Right atrium auricular region (tissue), 2 donors: ENCODE measurements at regions not wholly inside any gene's neighbourhood (a gene's known extent, or its start where the extent isn't known, plus 50 kb on each side); places are given as distances from the start of the nearest gene placed in this dataset.
A peak's percentile ranks its signal among the peaks of the same experiment; 100 is the strongest.

Source experiments
- DNase-seq: peaks from one replicate; pipeline ENCODE4 v3.0.0-alpha.2; 2019; ENCODE audit warnings: low spot score
- H3K27ac ChIP-seq, 2 donors: fragments of 200-600 bp; sonication (generic); 1 replicate in 1 of 2; 2 replicates in 1 of 2; pipeline ENCODE4 v1.5.1; 2016 to 2019
- H3K27me3 ChIP-seq, 2 donors: fragments of 200-600 bp; sonication (generic); one replicate each; pipeline versions ENCODE4 v1.5.1 to v1.6.0; 2017 to 2019
- H3K36me3 ChIP-seq: fragments of 200-600 bp; sonication (generic); one replicate; pipeline ENCODE4 v1.5.1; 2016
- H3K4me1 ChIP-seq, 2 donors: fragments of 200-600 bp; sonication (generic); one replicate each; pipeline versions ENCODE4 v1.5.1 to v1.6.0; 2017 to 2019
- H3K4me3 ChIP-seq, 2 donors: fragments of 200-600 bp; sonication (generic); 1 replicate in 1 of 2; 2 replicates in 1 of 2; pipeline ENCODE4 v1.5.1; 2017 to 2019; ENCODE audit warnings: mild to moderate bottlenecking in 1 of 2, moderate library complexity in 1 of 2
- H3K9me3 ChIP-seq, 2 donors: fragments of 200-600 bp; sonication (generic); one replicate each; pipeline ENCODE4 v1.5.1; 2019
- TF ChIP-seq, protein P1 (sequence below), 2 donors: fragments of 200-600 bp; sonication (generic); IDR thresholded peaks; one replicate each; pipeline ENCODE4 v1.5.1; 2019; ENCODE audit warnings: antibody characterized with exemption in 2 of 2

DNA sequence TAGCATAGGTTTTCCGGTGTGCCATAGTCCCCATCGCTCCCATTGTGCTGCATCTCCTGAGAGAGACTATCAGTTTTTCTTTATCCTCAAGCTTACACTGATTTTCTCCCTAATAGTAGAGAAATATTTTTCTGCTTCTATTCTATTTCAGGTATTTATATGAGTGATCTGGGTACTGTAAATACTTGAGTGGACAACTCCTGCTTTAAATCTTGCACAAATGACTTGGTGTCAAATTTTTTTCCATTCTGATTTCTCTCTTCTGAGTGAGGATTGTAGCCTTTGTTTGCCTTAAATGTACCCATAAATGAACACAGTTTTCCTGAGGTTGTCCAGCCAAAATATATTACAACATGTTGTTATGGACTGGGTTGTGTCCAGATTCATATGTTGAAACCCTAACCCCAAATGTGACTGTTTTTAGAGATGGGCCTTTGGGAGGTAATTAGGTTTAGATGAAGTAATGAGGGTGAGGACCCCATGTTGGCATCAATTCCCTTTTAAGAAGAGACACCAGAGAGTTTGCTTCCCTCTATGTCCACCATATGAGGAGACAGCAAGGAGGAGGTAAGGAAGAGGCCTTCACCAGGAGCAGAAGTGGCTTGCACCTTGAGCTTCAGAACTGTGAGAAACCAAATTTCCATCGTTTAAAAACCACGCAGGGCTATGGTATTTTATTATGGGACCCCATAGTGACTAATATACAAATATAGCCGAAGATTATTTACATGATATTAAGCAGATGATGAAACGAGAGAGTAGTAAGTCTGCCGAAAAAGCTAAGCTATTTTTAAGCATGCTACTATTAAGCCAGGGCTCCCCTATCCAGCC lies 336.4 kb upstream of the MPDZ start:
- H3K9me3 ChIP-seq = peaks cover 0 to 6% of the 10 kb centered on the region in 2 donors
- no peaks in the 10 kb centered on the region for H3K27me3 ChIP-seq
- H3K36me3 ChIP-seq = no peaks in the 10 kb centered on the region
- TF ChIP-seq, protein P1, sequence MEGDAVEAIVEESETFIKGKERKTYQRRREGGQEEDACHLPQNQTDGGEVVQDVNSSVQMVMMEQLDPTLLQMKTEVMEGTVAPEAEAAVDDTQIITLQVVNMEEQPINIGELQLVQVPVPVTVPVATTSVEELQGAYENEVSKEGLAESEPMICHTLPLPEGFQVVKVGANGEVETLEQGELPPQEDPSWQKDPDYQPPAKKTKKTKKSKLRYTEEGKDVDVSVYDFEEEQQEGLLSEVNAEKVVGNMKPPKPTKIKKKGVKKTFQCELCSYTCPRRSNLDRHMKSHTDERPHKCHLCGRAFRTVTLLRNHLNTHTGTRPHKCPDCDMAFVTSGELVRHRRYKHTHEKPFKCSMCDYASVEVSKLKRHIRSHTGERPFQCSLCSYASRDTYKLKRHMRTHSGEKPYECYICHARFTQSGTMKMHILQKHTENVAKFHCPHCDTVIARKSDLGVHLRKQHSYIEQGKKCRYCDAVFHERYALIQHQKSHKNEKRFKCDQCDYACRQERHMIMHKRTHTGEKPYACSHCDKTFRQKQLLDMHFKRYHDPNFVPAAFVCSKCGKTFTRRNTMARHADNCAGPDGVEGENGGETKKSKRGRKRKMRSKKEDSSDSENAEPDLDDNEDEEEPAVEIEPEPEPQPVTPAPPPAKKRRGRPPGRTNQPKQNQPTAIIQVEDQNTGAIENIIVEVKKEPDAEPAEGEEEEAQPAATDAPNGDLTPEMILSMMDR (IDR thresholded peaks at IDR 0.05) = no peak
- H3K4me1 ChIP-seq = peaks cover 0 to 10% of the 10 kb centered on the region in 2 donors
- H3K27ac ChIP-seq = no peak overlapping the region
- H3K4me3 ChIP-seq = no peak overlapping the region
- DNase-seq = no peak

DNA sequence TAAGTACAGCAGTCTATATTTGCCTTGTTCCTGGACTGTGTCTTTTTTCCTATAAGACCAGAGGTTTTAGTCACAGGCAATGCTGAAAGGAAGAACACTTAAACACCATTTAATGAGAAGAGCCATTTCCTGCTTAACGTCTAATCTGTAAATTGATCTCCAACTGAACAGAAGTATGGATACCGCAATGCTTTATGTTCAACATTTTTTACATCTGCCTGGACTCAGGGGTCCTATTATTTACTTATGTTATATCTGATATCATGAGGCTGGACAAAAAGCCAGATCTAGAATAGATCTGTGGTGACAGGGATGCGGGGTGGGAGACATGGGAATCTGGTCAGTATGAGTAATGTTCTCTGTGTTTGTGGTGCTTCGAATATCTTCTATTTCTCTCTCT lies 334.6 kb upstream of the MPDZ start:
- Histone ChIP-seq H3K4me3 (no peak overlapping the region), H3K9me3 (peaks cover 0 to 6% of the 10 kb centered on the region in 2 donors), H3K27ac (no peak overlapping the region), H3K4me1 (no peaks in the 10 kb centered on the region), H3K36me3 (no peaks in the 10 kb centered on the region), H3K27me3 (no peaks in the 10 kb centered on the region)
- TF ChIP-seq, protein P1 (IDR thresholded peaks at IDR 0.05) = no peak
- no peak for DNase-seq

DNA sequence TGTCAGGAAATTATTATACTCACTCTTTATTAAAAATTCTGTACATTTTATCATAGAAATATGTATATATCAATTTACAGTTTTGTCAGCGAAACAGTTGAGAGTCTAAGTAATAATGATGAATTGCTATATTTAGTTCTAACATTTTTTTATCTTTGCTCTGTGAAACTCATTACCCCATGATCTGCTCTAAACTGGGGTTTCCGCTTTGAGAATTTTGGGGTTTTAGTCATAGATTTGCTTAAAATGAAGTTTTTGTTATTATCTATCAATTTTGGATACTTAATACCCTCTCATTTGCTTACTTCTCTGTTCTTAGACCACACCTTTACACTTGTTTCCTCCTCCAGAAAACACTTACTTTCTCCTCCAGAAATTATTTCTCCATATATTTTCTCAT lies 333.8 kb upstream of the MPDZ start:
- Histone ChIP-seq H3K36me3 (no peaks in the 10 kb centered on the region), H3K27me3 (no peaks in the 10 kb centered on the region), H3K9me3 (peaks cover 0 to 6% of the 10 kb centered on the region in 2 donors), H3K4me3 (no peak overlapping the region), H3K27ac (no peak overlapping the region), H3K4me1 (peaks cover 0 to 5% of the 10 kb centered on the region in 2 donors)
- TF ChIP-seq, protein P1 (IDR thresholded peaks at IDR 0.05) = no peak
- DNase-seq = no peak

DNA sequence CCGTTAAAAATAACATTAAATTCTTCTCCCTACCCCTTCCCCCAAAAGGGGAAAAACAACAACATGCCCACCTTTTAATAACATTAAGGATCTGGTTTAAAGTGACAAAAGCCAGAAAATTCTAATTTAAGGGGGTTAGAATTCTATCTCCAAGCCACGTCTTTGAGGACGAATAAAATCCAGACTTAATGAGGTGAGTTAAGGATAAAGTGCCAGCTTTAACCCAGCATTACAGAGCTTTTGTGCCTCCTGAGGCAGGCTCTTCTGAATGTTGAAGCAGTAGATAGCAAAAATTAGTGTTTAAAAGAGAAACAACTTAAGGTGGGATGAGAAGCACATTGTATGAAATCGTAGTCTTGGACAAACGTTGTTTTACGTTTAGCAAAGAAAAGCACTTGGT lies 329.0 kb upstream of the MPDZ start:
- Histone ChIP-seq H3K36me3 (no peaks in the 10 kb centered on the region), H3K4me3 (peak overlapping the region; percentile 15 to 34), H3K27ac (peak overlapping the region; percentile 54 to 80), H3K4me1 (peaks cover 0 to 26% of the 10 kb centered on the region in 2 donors), H3K27me3 (no peaks in the 10 kb centered on the region), H3K9me3 (peaks cover 0 to 6% of the 10 kb centered on the region in 2 donors)
- TF ChIP-seq, protein P1 (IDR thresholded peaks at IDR 0.05) = no peak
- no peak for DNase-seq

DNA sequence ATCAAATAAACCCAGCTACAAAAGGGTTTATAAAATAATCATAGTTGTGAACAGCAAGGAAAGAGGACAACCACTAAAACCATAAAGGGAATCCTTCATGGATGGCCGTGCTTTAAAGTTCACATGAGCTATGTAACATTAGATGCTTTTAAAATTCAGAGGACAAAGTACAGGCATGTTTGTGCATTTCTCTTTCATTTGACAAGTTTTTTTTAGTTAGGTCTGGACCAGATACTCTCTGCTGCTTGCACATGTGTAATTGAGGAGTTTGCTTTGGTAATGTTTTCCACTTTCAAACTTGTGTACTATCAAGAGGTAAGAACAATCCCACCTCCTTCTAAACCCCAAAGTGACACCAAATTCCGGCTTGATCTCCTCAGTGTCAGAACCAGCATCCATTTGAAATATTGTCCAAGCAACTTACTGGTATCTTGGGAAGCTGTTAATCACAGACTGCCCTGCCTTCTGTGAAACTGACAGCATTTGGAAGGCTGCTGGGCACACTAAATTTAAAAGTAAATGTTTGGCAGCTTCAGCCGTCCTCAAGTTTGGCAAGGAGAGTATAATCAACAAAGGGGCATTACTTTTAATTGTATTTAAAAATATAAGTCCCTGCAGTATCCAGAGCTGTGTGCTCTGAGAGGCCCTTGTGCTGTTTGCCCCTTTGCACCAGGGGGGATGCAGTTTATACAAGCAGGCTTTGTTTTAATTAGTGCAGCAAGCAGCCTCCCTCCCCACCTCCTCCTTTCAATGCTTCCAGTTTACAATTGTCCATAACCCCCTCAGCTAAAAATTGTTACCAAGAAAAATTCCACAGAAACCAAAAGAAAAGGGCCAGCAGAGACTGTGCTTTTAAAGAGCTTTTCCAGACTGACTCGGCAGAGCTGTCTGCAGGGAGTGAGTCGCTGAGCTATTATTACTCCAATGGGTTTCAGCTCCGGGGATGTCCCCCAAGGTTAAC lies 328.3 kb upstream of the MPDZ start:
- H3K9me3 ChIP-seq = peaks cover 0 to 6% of the 10 kb centered on the region in 2 donors
- H3K4me1 ChIP-seq = peaks cover 0 to 26% of the 10 kb centered on the region in 2 donors
- TF ChIP-seq, protein P1 (IDR thresholded peaks at IDR 0.05) = no peak
- H3K36me3 ChIP-seq = no peaks in the 10 kb centered on the region
- H3K4me3 ChIP-seq = peak overlapping the region in 1 of 2 donors; percentile 34
- H3K27ac ChIP-seq = peak overlapping the region; percentile 54 to 80
- DNase-seq = no peak
- H3K27me3 ChIP-seq = no peaks in the 10 kb centered on the region
